Aorta (tissue), 5 donors: ENCODE measurements at regions not wholly inside any gene's neighbourhood (a gene's known extent, or its start where the extent isn't known, plus 50 kb on each side); places are given as distances from the start of the nearest gene placed in this dataset.
"Not testable (repeated sequence)": the region's sequence is repeated elsewhere in the genome, so short reads cannot be mapped to it uniquely, and the experiment has no call there.

Experiments used
- ATAC-seq: fragments of 200-7000 bp; cut with Tn5 transposase; one replicate; pipeline ENCODE4 v1.9.1; 2022; ENCODE audit warnings: moderate library complexity; ENCODE audit not compliant: low FRiP score
- DNase-seq, 2 donors: peaks; one replicate each; pipeline ENCODE4 v3.0.0-alpha.2; 2020
- H3K27ac ChIP-seq, 2 donors: one replicate each; pipeline ENCODE4 v1.5.1; 2013; ENCODE audit warnings: low read length in 2 of 2, mild to moderate bottlenecking in 2 of 2, moderate library complexity in 2 of 2, control low read depth in 1 of 2, inconsistent platforms in 1 of 2, low read depth in 1 of 2
- H3K27me3 ChIP-seq, 2 donors: one replicate each; pipeline ENCODE4 v1.6.1; 2013; ENCODE audit warnings: control low read depth in 1 of 2, low read length in 1 of 2, mild to moderate bottlenecking in 1 of 2, moderate library complexity in 1 of 2; ENCODE audit not compliant: insufficient read depth in 2 of 2, control insufficient read depth in 1 of 2
- H3K36me3 ChIP-seq, 2 donors: one replicate each; pipeline ENCODE4 v1.6.1; 2013; ENCODE audit warnings: control low read depth in 1 of 2, low read length in 1 of 2, mild to moderate bottlenecking in 1 of 2; ENCODE audit not compliant: insufficient read depth in 2 of 2, control insufficient read depth in 1 of 2
- H3K4me1 ChIP-seq, 2 donors: one replicate each; pipeline ENCODE4 v1.6.1; 2013; ENCODE audit warnings: low read length in 2 of 2, control low read depth in 1 of 2, mild to moderate bottlenecking in 1 of 2, moderate library complexity in 1 of 2; ENCODE audit not compliant: insufficient read depth in 2 of 2, control insufficient read depth in 1 of 2
- H3K4me3 ChIP-seq, 2 donors: one replicate each; pipeline ENCODE4 v1.5.1; 2013; ENCODE audit warnings: low read length in 2 of 2, control low read depth in 1 of 2, mild to moderate bottlenecking in 1 of 2
- H3K9me3 ChIP-seq: one replicate; pipeline ENCODE4 v1.6.1; 2013; ENCODE audit warnings: mild to moderate bottlenecking, low read length; ENCODE audit not compliant: control insufficient read depth
- WGBS, 2 donors: extraction: QIAGEN DNeasy Blood & Tissue Kit; methylation state at CpG; one replicate each; pipeline ENCODE4 v1.1.7; 2013; 5-methylcytosine and 5-hydroxymethylcytosine counted together
- intact Hi-C, 2 donors: fragments of 100-400 bp; cut with DNase I; formaldehyde crosslinking; loops; one replicate each; pipeline versions ENCODE4 v1.14.2 to v1.15.0; 2022
- donor health status: healthy with polysubstance abuse.
- donor health status: Bipolar disorder and iron deficiency.
- donor health status: DM: no; HTN: no; CAD: no.
- donor health status: DM: no; HTN: no; CAD: no.
- donor health status: DM: yes; HTN: yes; CAD: no.

DNA sequence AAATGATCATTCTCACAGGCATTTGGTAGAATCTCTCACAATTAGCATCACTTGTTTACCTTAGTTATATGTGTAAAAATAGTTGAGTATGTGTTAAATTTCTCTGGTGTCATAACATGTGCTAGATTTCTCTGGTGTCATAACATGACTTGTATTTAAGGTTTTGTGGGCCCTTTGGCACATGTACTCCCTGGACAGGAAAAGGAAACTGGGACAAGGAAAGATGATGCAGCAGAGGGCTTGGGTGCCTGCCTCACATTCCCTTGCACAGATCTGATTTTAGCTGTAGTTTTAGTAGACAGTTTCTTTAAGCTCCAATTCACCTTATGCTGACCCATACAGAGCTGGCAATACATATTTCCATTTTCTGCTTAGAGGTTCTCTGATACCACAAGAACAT, 726.0 kb downstream of the C4orf33 start:
- no peaks in the 10 kb centered on the region for H3K9me3 ChIP-seq
- H3K4me1 ChIP-seq: no peaks in the 10 kb centered on the region
- intact Hi-C loops: no loop called here
- no peak overlapping the region for H3K27ac ChIP-seq
- H3K27me3 ChIP-seq: no peaks in the 10 kb centered on the region
- DNase-seq (no peak), ATAC-seq (no peak)
- H3K4me3 ChIP-seq: no peak overlapping the region
- H3K36me3 ChIP-seq: no peaks in the 10 kb centered on the region

DNA sequence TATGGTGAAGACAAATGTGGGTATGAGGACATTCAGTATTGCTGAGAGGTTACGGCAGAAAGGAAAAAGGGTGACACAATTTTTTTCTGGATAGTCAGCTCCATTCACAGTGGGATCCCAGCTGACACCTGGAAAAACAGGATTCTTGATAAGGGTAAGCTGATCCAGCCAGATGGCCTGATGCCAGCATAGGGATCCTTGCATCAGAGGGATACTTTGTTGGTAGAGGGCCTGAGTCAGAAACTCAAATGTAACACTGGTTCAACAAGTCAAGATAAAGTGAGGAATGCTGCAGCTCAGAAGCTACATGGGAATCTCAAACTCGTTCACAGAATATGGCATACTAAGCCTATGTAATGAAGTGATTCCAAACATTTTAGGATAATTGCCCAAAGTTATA, 726.7 kb downstream of the C4orf33 start:
- Histone ChIP-seq H3K4me1 (no peaks in the 10 kb centered on the region), H3K36me3 (no peaks in the 10 kb centered on the region), H3K4me3 (no peak overlapping the region), H3K27ac (no peak overlapping the region), H3K27me3 (no peaks in the 10 kb centered on the region), H3K9me3 (no peaks in the 10 kb centered on the region)
- WGBS, 2 donors: 30 to 49% methylated on average over 2 of the region's 2 CpGs
- ATAC-seq (no peak), DNase-seq (no peak)
- intact Hi-C loops: no loop called here

DNA sequence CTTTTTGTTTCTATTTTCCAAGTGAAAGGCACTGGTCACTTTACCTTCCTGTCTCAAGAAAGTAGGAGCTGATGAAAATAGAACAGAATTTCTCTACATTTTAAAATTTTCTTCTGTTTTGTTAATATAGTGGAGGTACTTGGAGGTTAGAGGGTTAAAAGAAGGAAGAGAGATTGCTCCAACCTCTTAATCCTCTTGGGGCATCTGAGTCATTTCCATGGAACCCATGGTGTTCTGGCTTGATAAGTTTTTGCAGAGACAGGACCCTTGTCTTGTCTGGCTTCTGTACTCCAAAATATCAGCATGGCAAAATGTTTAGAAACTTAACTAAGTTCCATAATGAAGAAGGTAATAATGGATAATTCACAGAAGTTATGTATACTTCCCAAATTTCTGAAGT, 727.2 kb downstream of the C4orf33 start:
- Histone ChIP-seq H3K4me1 (no peaks in the 10 kb centered on the region), H3K27ac (no peak overlapping the region), H3K36me3 (no peaks in the 10 kb centered on the region), H3K27me3 (no peaks in the 10 kb centered on the region), H3K9me3 (no peaks in the 10 kb centered on the region), H3K4me3 (no peak overlapping the region)
- no peak for ATAC-seq
- DNase-seq: no peak
- intact Hi-C loops: no loop called here

DNA sequence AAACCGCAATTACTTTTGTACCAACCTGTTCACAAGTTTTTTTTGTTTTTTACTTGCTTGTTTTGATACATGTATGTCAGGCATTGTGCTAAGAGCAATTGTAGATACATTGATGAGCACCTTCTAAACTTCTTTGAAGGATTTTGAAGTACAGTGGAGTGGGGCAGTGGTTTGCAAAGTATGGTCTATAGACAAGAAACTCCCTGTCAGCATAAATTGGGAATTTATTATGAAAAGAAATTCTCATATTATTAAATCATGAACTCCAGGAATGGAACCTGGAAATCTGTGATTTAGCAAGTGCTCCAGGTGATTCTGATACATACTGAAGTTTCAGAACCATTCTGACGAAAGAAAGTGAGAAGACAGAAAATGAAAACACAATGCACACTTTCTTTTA, 733.4 kb downstream of the C4orf33 start:
- 86 to 89% methylated on average over 2 of the region's 2 CpGs for WGBS, 2 donors
- intact Hi-C loops: no loop called here
- Histone ChIP-seq H3K4me3 (no peak overlapping the region), H3K9me3 (no peaks in the 10 kb centered on the region), H3K36me3 (no peaks in the 10 kb centered on the region), H3K27me3 (no peaks in the 10 kb centered on the region), H3K4me1 (no peaks in the 10 kb centered on the region), H3K27ac (no peak overlapping the region)
- ATAC-seq (no peak), DNase-seq (no peak)

DNA sequence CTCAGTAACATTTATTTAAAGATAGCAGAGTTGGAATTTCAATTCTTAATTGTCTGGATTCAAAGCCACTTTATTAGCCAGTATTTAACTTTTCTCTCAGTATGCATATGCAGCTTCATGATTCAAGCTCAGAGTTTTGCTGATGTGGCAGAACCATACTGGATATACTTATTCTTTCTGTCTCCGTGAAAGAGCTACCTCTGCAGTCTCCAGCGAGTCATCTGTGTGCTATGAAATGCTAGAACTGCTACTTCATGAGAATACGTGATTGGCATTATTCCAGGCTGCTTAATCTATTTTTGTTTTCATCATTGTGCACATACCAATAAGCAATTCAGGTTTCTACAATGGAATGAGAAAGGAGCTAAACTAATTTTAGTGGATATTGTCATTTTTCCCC, 743.7 kb downstream of the C4orf33 start:
- 43 to 45% methylated on average over 3 of the region's 3 CpGs for WGBS, 2 donors
- no peaks in the 10 kb centered on the region for H3K4me1 ChIP-seq
- no peaks in the 10 kb centered on the region for H3K27me3 ChIP-seq
- intact Hi-C loops: no loop called here
- ATAC-seq (no peak), DNase-seq (no peak)
- no peak overlapping the region for H3K4me3 ChIP-seq
- no peaks in the 10 kb centered on the region for H3K9me3 ChIP-seq
- H3K27ac ChIP-seq: no peak overlapping the region
- no peaks in the 10 kb centered on the region for H3K36me3 ChIP-seq

DNA sequence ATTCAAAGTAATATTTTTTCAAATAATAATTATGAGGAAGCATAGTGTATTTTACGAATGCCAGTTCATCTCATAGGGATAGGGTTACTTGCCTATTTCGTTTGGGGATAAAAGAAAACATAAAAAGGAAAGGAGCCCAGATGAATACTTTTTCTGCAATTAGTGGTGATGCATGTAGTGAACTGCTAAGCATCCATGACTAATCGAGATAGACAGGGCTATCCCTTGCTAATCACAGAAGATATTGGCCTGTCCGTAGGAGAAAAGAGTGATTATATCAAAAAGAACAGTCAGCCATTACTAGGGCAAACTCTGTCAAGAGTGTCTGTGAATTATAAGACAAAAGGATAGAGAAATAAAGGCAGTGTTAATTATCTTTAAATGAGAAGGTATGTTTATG, 746.1 kb downstream of the C4orf33 start:
- ATAC-seq: no peak
- H3K4me1 ChIP-seq: no peaks in the 10 kb centered on the region

DNA sequence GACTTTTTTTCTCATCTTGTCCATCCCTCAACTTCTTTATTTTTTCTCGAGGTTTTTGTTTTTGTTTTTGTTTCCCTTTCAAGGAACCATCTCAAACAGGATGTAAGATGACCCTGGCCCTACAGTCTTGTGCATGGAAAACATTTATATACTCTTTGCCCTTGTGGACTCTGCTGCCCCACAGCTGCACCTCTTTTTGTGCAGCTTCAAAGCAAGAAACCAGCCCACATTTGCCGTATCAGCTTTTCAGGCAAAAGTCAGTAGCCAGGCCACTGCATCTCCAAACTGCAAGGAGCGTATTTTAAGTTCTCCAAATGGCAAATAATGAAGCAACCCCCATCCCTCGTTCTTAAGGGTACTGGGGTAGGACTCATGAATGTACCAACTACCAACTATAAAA, 756.5 kb downstream of the C4orf33 start:
- Histone ChIP-seq H3K36me3 (no peaks in the 10 kb centered on the region), H3K27ac (no peak overlapping the region), H3K4me1 (no peaks in the 10 kb centered on the region), H3K27me3 (no peaks in the 10 kb centered on the region), H3K9me3 (no peaks in the 10 kb centered on the region), H3K4me3 (no peak overlapping the region)
- DNase-seq: no peak
- intact Hi-C loops: no loop called here
- WGBS, 2 donors: 24 to 39% methylated on average over 4 of the region's 4 CpGs
- ATAC-seq: no peak

More for the DNA sequence above, 746.1 kb downstream of the C4orf33 start:
- no peaks in the 10 kb centered on the region for H3K9me3 ChIP-seq
- H3K4me3 ChIP-seq: no peak overlapping the region
- intact Hi-C loops: no loop called here
- H3K27me3 ChIP-seq: no peaks in the 10 kb centered on the region
- WGBS, 2 donors: 67 to 73% methylated on average over 4 of the region's 4 CpGs
- no peak for DNase-seq
- H3K27ac ChIP-seq: no peak overlapping the region
- no peaks in the 10 kb centered on the region for H3K36me3 ChIP-seq

DNA sequence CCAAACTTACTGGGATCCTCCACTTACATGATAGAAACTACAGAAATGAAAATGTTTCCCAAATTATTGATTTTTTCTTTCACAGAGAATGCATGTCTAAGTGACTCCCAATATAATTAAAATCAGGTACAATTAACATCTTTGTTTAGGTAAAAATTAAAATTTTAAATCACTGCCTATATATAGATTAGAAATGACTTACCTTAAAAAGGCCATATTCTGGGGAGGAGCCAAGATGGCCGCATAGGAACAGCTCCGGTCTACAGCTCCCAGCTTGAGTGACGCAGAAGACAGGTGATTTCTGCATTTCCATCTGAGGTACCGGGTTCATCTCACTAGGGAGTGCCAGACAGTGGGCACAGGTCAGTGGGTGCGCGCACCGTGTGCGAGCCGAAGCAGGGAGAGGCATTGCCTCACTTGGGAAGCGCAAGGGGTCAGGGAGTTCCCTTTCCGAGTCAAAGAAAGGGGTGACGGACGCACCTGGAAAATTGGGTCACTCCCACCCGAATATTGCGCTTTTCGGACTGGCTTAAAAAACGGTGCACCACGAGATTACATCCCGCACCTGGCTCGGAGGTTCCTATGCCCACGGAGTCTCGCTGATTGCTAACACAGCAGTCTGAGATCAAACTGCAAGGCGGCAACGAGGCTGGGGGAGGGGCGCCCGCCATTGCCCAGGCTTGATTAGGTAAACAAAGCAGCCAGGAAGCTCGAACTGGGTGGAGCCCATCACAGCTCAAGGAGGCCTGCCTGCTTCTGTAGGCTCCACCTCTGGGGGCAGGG, 757.9 kb downstream of the C4orf33 start:
- DNase-seq, intact Hi-C loops, ATAC-seq, H3K27ac ChIP-seq, H3K27me3 ChIP-seq, H3K36me3 ChIP-seq, H3K9me3 ChIP-seq, H3K4me1 ChIP-seq, H3K4me3 ChIP-seq: not testable (repeated sequence)
- 89 to 91% methylated on average over 22 to 27 of the region's 27 CpGs for WGBS, 2 donors

DNA sequence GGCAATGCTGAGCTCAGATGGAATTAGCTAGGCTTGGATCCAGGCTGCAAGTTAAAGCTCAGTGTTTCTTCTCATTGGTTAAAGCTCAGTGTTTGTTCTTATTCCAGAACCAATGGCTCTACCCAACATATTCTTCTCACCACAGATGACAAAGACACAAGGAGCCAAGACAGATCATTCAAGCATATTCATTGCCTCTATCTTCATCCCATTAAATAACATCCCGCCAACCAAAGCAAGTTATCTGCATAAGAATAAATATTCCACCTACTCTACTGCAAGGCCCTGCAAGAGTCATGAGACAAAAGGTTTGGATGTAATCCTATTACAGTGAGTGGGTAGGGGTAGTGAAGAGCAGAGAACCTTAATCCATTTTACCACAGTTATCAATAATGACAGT, 766.5 kb downstream of the C4orf33 start:
- Histone ChIP-seq H3K27me3 (no peaks in the 10 kb centered on the region), H3K4me1 (no peaks in the 10 kb centered on the region), H3K9me3 (no peaks in the 10 kb centered on the region), H3K27ac (no peak overlapping the region), H3K36me3 (no peaks in the 10 kb centered on the region), H3K4me3 (no peak overlapping the region)
- ATAC-seq (no peak), DNase-seq (no peak)
- WGBS, 2 donors: 84 to 86% methylated on average over 1 of the region's 1 CpG
- intact Hi-C loops: no loop called here
